Fibroblast of lung (primary cell): ENCODE measurements at regions not wholly inside any gene's neighbourhood (a gene's known extent, or its start where the extent isn't known, plus 50 kb on each side); places are given as distances from the start of the nearest gene placed in this dataset.
"Not testable (repeated sequence)": the region's sequence is repeated elsewhere in the genome, so short reads cannot be mapped to it uniquely, and the experiment has no call there.

Experiments used
- DNase-seq, 2 donors: peaks; one replicate each; pipeline versions ENCODE4 v3.0.0 to v3.0.0-alpha.2; 2010; ENCODE audit warnings: low read depth in 2 of 2
- H2AFZ ChIP-seq: 2 replicates; pipeline ENCODE4 v1.5.1; 2012; ENCODE audit warnings: low read length, control low read depth, inconsistent platforms
- H3K27ac ChIP-seq: 2 replicates; pipeline ENCODE4 v1.5.1; 2011; ENCODE audit warnings: low read length, control low read depth; ENCODE audit not compliant: insufficient read depth
- H3K27me3 ChIP-seq: 2 replicates; pipeline ENCODE4 v1.5.1; 2011; ENCODE audit warnings: mild to moderate bottlenecking, low read length; ENCODE audit not compliant: control insufficient read depth, insufficient read depth
- H3K36me3 ChIP-seq: 2 replicates; pipeline ENCODE4 v1.5.1; 2011; ENCODE audit warnings: low read length; ENCODE audit not compliant: control insufficient read depth, insufficient read depth
- H3K4me1 ChIP-seq: 2 replicates; pipeline ENCODE4 v1.5.1; 2011; ENCODE audit warnings: low read length; ENCODE audit not compliant: control insufficient read depth, insufficient read depth; ENCODE audit errors: extremely low read depth
- H3K4me2 ChIP-seq: 2 replicates; pipeline ENCODE4 v1.5.1; 2011; ENCODE audit warnings: low read length, control low read depth; ENCODE audit not compliant: insufficient read depth; ENCODE audit errors: extremely low read depth
- H3K4me3 ChIP-seq, 4 experiments: fragments of 200-600 bp in 1 of 4; sonication (generic) in 1 of 4; replicated peaks in 1 of 4; 2 replicates each; pipeline ENCODE4 v1.5.1; 2011 to 2016; ENCODE audit warnings: low read length in 4 of 4, low read depth in 3 of 4, mild to moderate bottlenecking in 3 of 4, control low read depth in 2 of 4, inconsistent platforms in 1 of 4, mixed read lengths in 1 of 4; ENCODE audit not compliant: insufficient read depth in 1 of 4; ENCODE audit errors: control extremely low read depth in 1 of 4
- H3K79me2 ChIP-seq: 2 replicates; pipeline ENCODE4 v1.5.1; 2012; ENCODE audit warnings: mild to moderate bottlenecking, low read length, inconsistent platforms; ENCODE audit not compliant: control insufficient read depth, insufficient read depth
- H3K9ac ChIP-seq: 2 replicates; pipeline ENCODE4 v1.5.1; 2011; ENCODE audit warnings: mild to moderate bottlenecking, low read length, control low read depth; ENCODE audit not compliant: insufficient read depth
- H3K9me3 ChIP-seq: 2 replicates; pipeline ENCODE4 v1.5.1; 2012; ENCODE audit warnings: low read depth, low read length; ENCODE audit not compliant: control insufficient read depth, insufficient read depth
- H4K20me1 ChIP-seq: 2 replicates; pipeline ENCODE4 v1.5.1; 2011; ENCODE audit warnings: low read length; ENCODE audit not compliant: control insufficient read depth, insufficient read depth; ENCODE audit errors: extremely low read depth
- CTCF ChIP-seq, 2 donors: IDR thresholded peaks in 1 of 2; conservative IDR thresholded peaks in 1 of 2; 1 replicate in 1 of 2; 2 replicates in 1 of 2; pipeline ENCODE4 v1.5.1; 2011 to 2012; ENCODE audit warnings: low read length in 2 of 2, control low read depth in 1 of 2, inconsistent platforms in 1 of 2, low read depth in 1 of 2, mild to moderate bottlenecking in 1 of 2
- EZH2 ChIP-seq: IDR thresholded peaks from 2 replicates; pipeline ENCODE4 v1.5.1; 2012; ENCODE audit warnings: low read length, control low read depth, mild to moderate bottlenecking; ENCODE audit errors: missing control alignments

DNA sequence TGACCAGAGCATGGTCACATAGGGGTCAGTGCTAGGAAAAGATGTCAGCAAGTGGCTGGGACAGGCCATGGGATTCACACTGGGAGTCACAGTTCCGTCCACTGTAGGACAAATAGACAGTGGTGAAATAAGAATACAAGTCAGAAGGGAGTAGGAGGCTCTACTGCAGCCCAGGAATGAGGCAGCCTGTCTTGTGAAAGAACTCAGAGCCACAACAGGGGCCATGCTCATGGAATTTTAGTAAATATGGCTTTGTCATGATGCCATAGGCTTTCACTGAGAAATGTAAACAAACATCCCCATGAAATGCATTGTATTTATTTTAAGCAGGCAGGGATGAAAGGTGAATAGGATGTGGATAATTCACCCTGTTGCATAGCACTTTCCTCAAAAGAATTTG, 504.3 kb downstream of the SOX11 start:
- H3K79me2 ChIP-seq = no peaks in the 10 kb centered on the region
- no peaks in the 10 kb centered on the region for H3K4me1 ChIP-seq

DNA sequence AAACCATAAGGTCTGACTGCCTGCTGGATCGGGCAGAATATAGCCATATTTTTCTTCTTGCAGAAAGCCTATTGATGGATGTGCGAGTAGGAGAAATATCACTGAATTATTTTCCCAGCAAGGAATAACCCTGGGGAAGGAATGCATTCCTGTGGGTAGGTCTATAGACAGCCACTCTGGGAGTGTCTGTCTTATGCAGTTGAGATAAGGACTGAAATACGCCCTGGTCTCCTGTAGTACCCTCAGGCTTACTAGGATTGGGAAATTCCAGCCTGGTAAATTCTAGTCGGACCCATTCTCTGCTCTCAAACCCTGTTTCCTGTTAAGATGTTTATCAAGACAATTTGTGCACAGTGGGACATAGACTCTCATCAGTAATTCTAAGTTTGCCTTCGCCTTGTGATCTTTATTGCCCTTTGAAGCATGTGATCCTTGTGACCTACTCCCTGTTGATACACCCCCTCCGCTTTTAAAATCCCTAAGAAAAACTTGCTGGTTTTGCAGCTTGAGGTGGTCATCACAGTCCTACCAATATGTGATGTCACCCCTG, 506.3 kb downstream of the SOX11 start:
- H2AFZ ChIP-seq, DNase-seq, H3K4me1 ChIP-seq, H3K79me2 ChIP-seq, H3K4me2 ChIP-seq, H3K9me3 ChIP-seq, H3K4me3 ChIP-seq, H3K27me3 ChIP-seq, H3K9ac ChIP-seq, H4K20me1 ChIP-seq, H3K36me3 ChIP-seq, H3K27ac ChIP-seq: not testable (repeated sequence)

More for the DNA sequence above, 504.3 kb downstream of the SOX11 start:
- no peaks in the 10 kb centered on the region for H3K36me3 ChIP-seq
- H3K27ac ChIP-seq = no peak overlapping the region
- H3K9ac ChIP-seq = no peak overlapping the region
- TF ChIP-seq CTCF (conservative IDR thresholded peaks at IDR 0.05 in 1 of 2, IDR thresholded peaks at IDR 0.05 in 1 of 2; ENCODE audit: low read depth in 1 of 2, low read length in 2 of 2) (no peak), EZH2 (no peak)
- H4K20me1 ChIP-seq = no peaks in the 10 kb centered on the region
- H3K27me3 ChIP-seq = no peaks in the 10 kb centered on the region
- H3K9me3 ChIP-seq = no peaks in the 10 kb centered on the region
- no peak overlapping the region for H3K4me2 ChIP-seq
- H3K4me3 ChIP-seq = no peak overlapping the region
- DNase-seq = peak in 1 of 2 donors; percentile 8
- no peak overlapping the region for H2AFZ ChIP-seq

- no peaks in the 10 kb centered on the region for H3K4me1 ChIP-seq
- H3K36me3 ChIP-seq = no peaks in the 10 kb centered on the region
- no peaks in the 10 kb centered on the region for H3K9me3 ChIP-seq
- DNase-seq = no peak
- H3K4me2 ChIP-seq = no peak overlapping the region
- TF ChIP-seq EZH2 = no peak
- TF ChIP-seq CTCF (conservative IDR thresholded peaks at IDR 0.05 in 1 of 2, IDR thresholded peaks at IDR 0.05 in 1 of 2; ENCODE audit: low read depth in 1 of 2, low read length in 2 of 2) = no peak
- H3K79me2 ChIP-seq = no peaks in the 10 kb centered on the region
- H4K20me1 ChIP-seq = no peaks in the 10 kb centered on the region
- H3K27ac ChIP-seq = no peak overlapping the region
- H3K27me3 ChIP-seq = no peaks in the 10 kb centered on the region
- H3K4me3 ChIP-seq = no peak overlapping the region
- H3K9ac ChIP-seq = no peak overlapping the region
- no peak overlapping the region for H2AFZ ChIP-seq
Measured at GRCh38 chr2:6202756-6203155, 510.6 kb downstream of the SOX11 start.
